BLaER1 treated with 17β-estradiol and CSF1 and Interleukin-3, amounts not matched to agents 10 nM and 100 nM (cell line): ENCODE measurements at regions not wholly inside any gene's neighbourhood (a gene's known extent, or its start where the extent isn't known, plus 50 kb on each side); places are given as distances from the start of the nearest gene placed in this dataset.

Source experiments
- H3K27ac ChIP-seq, 11 experiments: shearing (Covaris generic); formaldehyde crosslinking; 2 replicates each; pipeline ENCODE4 v1.8.1; 2022
- H3K27me3 ChIP-seq, 11 experiments: shearing (Covaris generic); formaldehyde crosslinking; 2 replicates each; pipeline ENCODE4 v1.8.1; 2022
- H3K36me3 ChIP-seq, 11 experiments: shearing (Covaris generic); formaldehyde crosslinking; 2 replicates each; pipeline ENCODE4 v1.8.1; 2022
- H3K4me1 ChIP-seq, 10 experiments: shearing (Covaris generic); formaldehyde crosslinking; 2 replicates each; pipeline ENCODE4 v1.8.1; 2022
- H3K4me2 ChIP-seq, 11 experiments: shearing (Covaris generic); formaldehyde crosslinking; 2 replicates each; pipeline ENCODE4 v1.8.1; 2022
- H3K4me3 ChIP-seq, 10 experiments: shearing (Covaris generic); formaldehyde crosslinking; 2 replicates each; pipeline ENCODE4 v1.8.1; 2022
- H3K9ac ChIP-seq, 11 experiments: shearing (Covaris generic); formaldehyde crosslinking; 2 replicates each; pipeline ENCODE4 v1.8.1; 2022
- H3K9me3 ChIP-seq, 11 experiments: shearing (Covaris generic); formaldehyde crosslinking; replicated peaks in 1 of 11; 2 replicates each; pipeline ENCODE4 v1.8.1; 2022
- H4K20me1 ChIP-seq, 11 experiments: shearing (Covaris generic); formaldehyde crosslinking; 2 replicates each; pipeline ENCODE4 v1.8.1; 2022
- Cebpa-rat ChIP-seq, 11 experiments: shearing (Covaris generic); IDR thresholded peaks; 2 replicates each; pipeline ENCODE4 v1.8.1; 2022

GRCh38 chr6:44514576-44515193 is 127.2 kb downstream of the CDC5L start:
- H3K9ac ChIP-seq: no peak overlapping the region
- TF ChIP-seq Cebpa-rat (IDR thresholded peaks at IDR 0.05): no peak
- H3K36me3 ChIP-seq: no peaks in the 10 kb centered on the region
- H3K4me3 ChIP-seq: no peak overlapping the region
- no peaks in the 10 kb centered on the region for H3K27me3 ChIP-seq
- H3K27ac ChIP-seq: no peak overlapping the region
- H3K4me2 ChIP-seq: no peak overlapping the region; a peak in 2 of 22 replicates
- H3K4me1 ChIP-seq: 0 out of 20 replicates have a peak, but pooled peaks cover 0 to 7% (median 0%) of the 10 kb centered on the region in 10 experiments
- H4K20me1 ChIP-seq: no peaks in the 10 kb centered on the region
- H3K9me3 ChIP-seq: peaks cover 4 to 22% (median 18%) of the 10 kb centered on the region in 11 experiments; a peak in 17 of 22 replicates

GRCh38 chr6:44522871-44523270 is 135.4 kb downstream of the CDC5L start:
- H3K4me2 ChIP-seq: peak overlapping the region in 7 of 11 experiments; percentile 1 to 68 (median 45); a peak in 12 of 22 replicates
- peaks cover 0 to 1% (median 0%) of the 10 kb centered on the region in 11 experiments; a peak in 1 of 22 replicates for H3K27me3 ChIP-seq
- H3K4me1 ChIP-seq: peaks cover 19 to 55% (median 31%) of the 10 kb centered on the region in 10 experiments
- peak overlapping the region in 8 of 11 experiments; percentile 27 to 77 (median 49); a peak in 13 of 22 replicates for H3K27ac ChIP-seq
- H3K36me3 ChIP-seq: no peaks in the 10 kb centered on the region
- 0 out of 22 replicates have a peak overlapping the region, but pooled peaks of 1 of the 11 experiments have one; percentile 28 for H3K9ac ChIP-seq
- H3K9me3 ChIP-seq: peaks cover 27 to 46% (median 38%) of the 10 kb centered on the region in 11 experiments
- no peak overlapping the region for H3K4me3 ChIP-seq
- no peaks in the 10 kb centered on the region for H4K20me1 ChIP-seq
- peak in 4 of 11 experiments; percentile 15 to 81 (median 32); a peak in 3 of 22 replicates for TF ChIP-seq Cebpa-rat (IDR thresholded peaks at IDR 0.05)

- no peak overlapping the region for H3K9ac ChIP-seq
- H3K4me2 ChIP-seq: peak overlapping the region in 10 of 11 experiments; percentile 4 to 55 (median 22); a peak in 11 of 22 replicates
- peaks cover 23 to 59% (median 34%) of the 10 kb centered on the region in 10 experiments for H3K4me1 ChIP-seq
Observed at GRCh38 chr6:44524476-44525227, 137.1 kb downstream of the CDC5L start.

GRCh38 chr6:44525761-44526351 is 138.3 kb downstream of the CDC5L start:
- peaks cover 12 to 35% (median 27%) of the 10 kb centered on the region in 11 experiments; a peak in 21 of 22 replicates for H3K9me3 ChIP-seq
- H3K4me3 ChIP-seq: no peak overlapping the region
- H3K36me3 ChIP-seq: no peaks in the 10 kb centered on the region
- no peak for TF ChIP-seq Cebpa-rat (IDR thresholded peaks at IDR 0.05)
- no peak overlapping the region for H3K4me2 ChIP-seq
- peaks cover 23 to 59% (median 34%) of the 10 kb centered on the region in 10 experiments for H3K4me1 ChIP-seq
- H3K9ac ChIP-seq: no peak overlapping the region
- no peak overlapping the region for H3K27ac ChIP-seq
- H3K27me3 ChIP-seq: peaks cover 0 to 20% (median 0%) of the 10 kb centered on the region in 11 experiments; a peak in 4 of 22 replicates
- H4K20me1 ChIP-seq: no peaks in the 10 kb centered on the region

More at GRCh38 chr6:44524476-44525227, 137.1 kb downstream of the CDC5L start:
- Histone ChIP-seq H3K27me3 (peaks cover 0 to 14% (median 0%) of the 10 kb centered on the region in 11 experiments; a peak in 4 of 22 replicates), H3K4me3 (no peak overlapping the region), H3K27ac (peak overlapping the region in 3 of 11 experiments; percentile 2 to 77 (median 47); a peak in 4 of 22 replicates), H4K20me1 (no peaks in the 10 kb centered on the region), H3K36me3 (no peaks in the 10 kb centered on the region), H3K9me3 (peaks cover 12 to 38% (median 27%) of the 10 kb centered on the region in 11 experiments; a peak in 21 of 22 replicates)
- TF ChIP-seq Cebpa-rat (IDR thresholded peaks at IDR 0.05): no peak

- Histone ChIP-seq H3K4me2 (peak overlapping the region; percentile 64 to 87 (median 79)), H3K36me3 (no peaks in the 10 kb centered on the region), H3K27me3 (peaks cover 0 to 20% (median 0%) of the 10 kb centered on the region in 11 experiments; a peak in 4 of 22 replicates), H3K9me3 (peaks cover 10 to 24% (median 19%) of the 10 kb centered on the region in 11 experiments; a peak in 20 of 22 replicates), H4K20me1 (0 out of 22 replicates have a peak, but pooled peaks cover 0 to 8% (median 0%) of the 10 kb centered on the region in 11 experiments), H3K4me3 (peak overlapping the region in 1 of 10 experiments; percentile 7; a peak in 1 of 20 replicates), H3K4me1 (peaks cover 23 to 56% (median 34%) of the 10 kb centered on the region in 10 experiments), H3K27ac (peak overlapping the region in 7 of 11 experiments; percentile 3 to 74 (median 34); a peak in 8 of 22 replicates), H3K9ac (peak overlapping the region in 3 of 11 experiments; percentile 7 to 52 (median 18); a peak in 2 of 22 replicates)
- TF ChIP-seq Cebpa-rat (IDR thresholded peaks at IDR 0.05): no peak
Observed at GRCh38 chr6:44527181-44527580, 139.7 kb downstream of the CDC5L start.

GRCh38 chr6:44527583-44528369 is 140.3 kb downstream of the CDC5L start:
- Histone ChIP-seq H3K4me3 (peak overlapping the region in 1 of 10 experiments; percentile 7; a peak in 2 of 20 replicates), H3K36me3 (no peaks in the 10 kb centered on the region), H3K4me2 (peak overlapping the region; percentile 64 to 87 (median 79)), H3K27ac (peak overlapping the region in 6 of 11 experiments; percentile 3 to 74 (median 34); a peak in 7 of 22 replicates), H3K4me1 (peaks cover 23 to 50% (median 31%) of the 10 kb centered on the region in 10 experiments), H3K27me3 (peaks cover 0 to 20% (median 0%) of the 10 kb centered on the region in 11 experiments; a peak in 4 of 22 replicates), H4K20me1 (0 out of 22 replicates have a peak, but pooled peaks cover 0 to 8% (median 0%) of the 10 kb centered on the region in 11 experiments), H3K9ac (peak overlapping the region in 3 of 11 experiments; percentile 7 to 52 (median 18); a peak in 2 of 22 replicates), H3K9me3 (peaks cover 9 to 19% (median 14%) of the 10 kb centered on the region in 11 experiments; a peak in 19 of 22 replicates)
- TF ChIP-seq Cebpa-rat (IDR thresholded peaks at IDR 0.05): no peak

GRCh38 chr6:44528370-44528644 is 140.8 kb downstream of the CDC5L start:
- peaks cover 23 to 45% (median 27%) of the 10 kb centered on the region in 10 experiments for H3K4me1 ChIP-seq
- 0 out of 22 replicates have a peak, but pooled peaks cover 0 to 8% (median 0%) of the 10 kb centered on the region in 11 experiments for H4K20me1 ChIP-seq
- peak overlapping the region in 8 of 11 experiments; percentile 67 to 87 (median 79); a peak in 10 of 22 replicates for H3K4me2 ChIP-seq
- H3K27ac ChIP-seq: no peak overlapping the region
- peaks cover 9 to 15% (median 12%) of the 10 kb centered on the region in 11 experiments; a peak in 18 of 22 replicates for H3K9me3 ChIP-seq
- no peak overlapping the region for H3K9ac ChIP-seq
- no peak overlapping the region for H3K4me3 ChIP-seq
- H3K27me3 ChIP-seq: peaks cover 0 to 20% (median 0%) of the 10 kb centered on the region in 11 experiments; a peak in 4 of 22 replicates
- H3K36me3 ChIP-seq: no peaks in the 10 kb centered on the region
- no peak for TF ChIP-seq Cebpa-rat (IDR thresholded peaks at IDR 0.05)
